GM12892 (cell line): ENCODE measurements at regions not wholly inside any gene's neighbourhood (a gene's known extent, or its start where the extent isn't known, plus 50 kb on each side); places are given as distances from the start of the nearest gene placed in this dataset.

Source experiments
- POLR2A ChIP-seq: IDR thresholded peaks from 2 replicates; pipeline ENCODE4 v1.6.1; 2011; ENCODE audit warnings: low read depth, low read length, control low read depth
- TAF1 ChIP-seq: IDR thresholded peaks from 2 replicates; pipeline ENCODE4 v1.6.1; 2011; ENCODE audit warnings: low read depth, mild to moderate bottlenecking, control low read depth, low read length, borderline replicate concordance

DNA sequence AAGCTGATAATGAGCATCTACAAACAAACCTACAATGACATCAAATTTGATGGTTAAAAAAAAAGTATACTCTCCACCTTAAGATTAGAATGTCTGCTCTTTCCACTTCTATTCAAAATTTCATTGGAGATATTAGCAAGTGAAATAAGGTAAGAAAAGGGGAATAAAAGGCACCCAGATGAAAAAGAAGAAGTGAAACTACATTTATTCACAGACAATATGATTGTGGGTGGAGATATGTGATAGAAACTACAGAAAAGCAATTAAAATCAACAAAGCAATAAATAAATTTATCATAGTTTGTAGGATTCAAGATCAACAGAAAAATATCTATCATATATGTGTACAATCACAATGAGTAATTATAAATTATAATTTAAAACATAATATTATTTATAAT is 395.1 kb upstream of the CCNH start:
- no peak for TF ChIP-seq TAF1
- TF ChIP-seq POLR2A = no peak
